Left ventricle myocardium inferior (tissue), 1 donor: ENCODE measurements at regions not wholly inside any gene's neighbourhood (a gene's known extent, or its start where the extent isn't known, plus 50 kb on each side); places are given as distances from the start of the nearest gene placed in this dataset.

Experiments used
- DNase-seq: peaks from one replicate; pipeline ENCODE4 v3.0.0-alpha.2; 2020
- H3K27ac ChIP-seq: fragments of 200-600 bp; replicated peaks from 2 replicates; pipeline ENCODE4 v1.8.0; 2021
- H3K27me3 ChIP-seq: fragments of 200-600 bp; 2 replicates; pipeline ENCODE4 v1.8.0; 2021; ENCODE audit warnings: low read depth
- H3K36me3 ChIP-seq: fragments of 200-600 bp; 2 replicates; pipeline ENCODE4 v1.8.0; 2021
- H3K4me1 ChIP-seq: fragments of 200-600 bp; 2 replicates; pipeline ENCODE4 v1.8.0; 2021
- H3K4me3 ChIP-seq: fragments of 200-600 bp; 2 replicates; pipeline ENCODE4 v1.8.0; 2021; ENCODE audit warnings: mild to moderate bottlenecking, moderate library complexity
- H3K9me3 ChIP-seq: fragments of 200-600 bp; replicated peaks from 2 replicates; pipeline ENCODE4 v1.8.0; 2021
- CTCF ChIP-seq: fragments of 200-600 bp; IDR thresholded peaks from 2 replicates; pipeline ENCODE4 v1.8.0; 2021; ENCODE audit warnings: antibody characterized with exemption, mild to moderate bottlenecking, borderline replicate concordance
- intact Hi-C: fragments of 100-400 bp; cut with micrococcal nuclease; formaldehyde crosslinking; loops from one replicate; pipeline ENCODE4 v1.11.0; 2022
- donor health status: DM: no; HTN: yes; CAD: no; lungs with severe emphysema.

DNA sequence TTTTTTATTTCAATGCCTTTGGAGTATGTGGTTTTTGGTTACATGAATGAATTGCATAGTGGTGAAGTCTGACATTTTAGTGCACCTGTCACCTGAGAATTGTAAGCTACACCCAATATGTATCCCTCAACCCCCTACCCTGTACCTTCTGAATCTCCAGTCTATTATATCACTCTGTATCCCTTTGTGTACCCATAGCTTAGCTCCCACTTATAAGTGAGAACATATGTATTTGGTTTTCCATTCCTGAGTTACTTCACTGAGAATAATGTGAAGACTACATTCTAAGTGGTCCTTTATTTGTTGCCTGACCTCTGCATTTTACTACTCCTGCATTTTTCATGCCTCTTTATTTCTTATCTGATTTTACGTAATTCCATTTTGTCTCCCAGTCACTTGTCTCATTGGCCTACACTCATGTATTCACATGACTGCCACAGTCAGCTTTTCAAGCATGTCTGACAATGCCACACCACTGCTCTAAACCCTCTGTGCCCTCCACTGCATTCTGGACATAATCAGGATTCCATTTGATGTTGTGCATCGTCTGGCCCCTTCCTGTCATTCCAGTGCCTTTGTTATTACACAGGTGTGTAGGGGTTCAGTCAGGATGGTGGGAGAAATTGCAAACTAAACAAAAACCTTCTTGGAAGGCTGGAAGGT lies 1325.5 kb downstream of the XPNPEP1 start:
- H3K36me3 ChIP-seq, result no peaks in the 10 kb centered on the region
- no peak for TF ChIP-seq CTCF
- intact Hi-C loops, result no loop called here
- H3K4me3 ChIP-seq, result no peak overlapping the region
- no peaks in the 10 kb centered on the region for H3K4me1 ChIP-seq
- H3K9me3 ChIP-seq, result no peaks in the 10 kb centered on the region
- no peak overlapping the region for H3K27ac ChIP-seq
- H3K27me3 ChIP-seq, result no peaks in the 10 kb centered on the region
- DNase-seq, result no peak

DNA sequence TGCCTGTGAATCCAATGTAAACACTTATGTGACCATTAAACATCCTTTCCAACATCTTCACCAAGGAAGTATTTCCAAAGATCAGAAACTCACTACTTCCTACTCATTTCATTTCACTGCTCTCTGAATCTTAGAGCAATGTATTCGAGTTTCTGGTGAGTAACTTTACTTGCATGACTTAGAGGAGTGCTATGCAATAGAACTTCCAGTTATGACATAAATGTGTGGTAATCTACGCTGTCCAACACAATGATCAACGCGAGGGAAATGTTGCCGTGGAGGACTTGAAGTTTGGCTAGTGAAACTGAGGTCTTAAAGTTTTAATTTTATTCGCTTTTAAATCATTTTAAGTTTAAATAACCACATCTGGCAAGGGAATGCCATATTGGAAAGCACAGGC lies 1326.3 kb downstream of the XPNPEP1 start:
- Histone ChIP-seq H3K36me3 (no peaks in the 10 kb centered on the region), H3K4me1 (no peaks in the 10 kb centered on the region), H3K27ac (no peak overlapping the region), H3K27me3 (no peaks in the 10 kb centered on the region), H3K4me3 (no peak overlapping the region), H3K9me3 (no peaks in the 10 kb centered on the region)
- intact Hi-C loops, result no loop called here
- DNase-seq, result no peak
- TF ChIP-seq CTCF, result no peak

DNA sequence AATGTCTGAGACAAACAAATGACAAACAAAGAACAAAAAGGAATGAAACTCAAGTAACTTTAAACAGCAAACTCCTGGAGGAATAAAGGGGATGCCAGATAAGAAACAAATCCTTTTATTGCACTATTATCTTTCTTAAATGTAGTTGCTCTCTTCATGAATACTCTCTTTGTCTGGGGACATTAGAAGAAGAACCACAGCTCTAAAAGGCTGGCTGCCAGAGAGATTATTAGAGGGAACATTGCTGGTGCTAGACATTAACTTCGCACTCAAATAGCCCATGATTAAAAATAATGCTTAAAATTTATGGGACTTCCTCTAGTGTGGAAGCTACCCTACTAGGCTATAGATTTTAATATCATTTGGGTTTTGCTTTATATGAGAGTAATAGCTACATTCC lies 1330.4 kb downstream of the XPNPEP1 start:
- Histone ChIP-seq H3K9me3 (no peaks in the 10 kb centered on the region), H3K27me3 (no peaks in the 10 kb centered on the region), H3K36me3 (no peaks in the 10 kb centered on the region), H3K4me1 (no peaks in the 10 kb centered on the region), H3K27ac (no peak overlapping the region), H3K4me3 (no peak overlapping the region)
- no peak for DNase-seq
- intact Hi-C loops, result no loop called here
- no peak for TF ChIP-seq CTCF

DNA sequence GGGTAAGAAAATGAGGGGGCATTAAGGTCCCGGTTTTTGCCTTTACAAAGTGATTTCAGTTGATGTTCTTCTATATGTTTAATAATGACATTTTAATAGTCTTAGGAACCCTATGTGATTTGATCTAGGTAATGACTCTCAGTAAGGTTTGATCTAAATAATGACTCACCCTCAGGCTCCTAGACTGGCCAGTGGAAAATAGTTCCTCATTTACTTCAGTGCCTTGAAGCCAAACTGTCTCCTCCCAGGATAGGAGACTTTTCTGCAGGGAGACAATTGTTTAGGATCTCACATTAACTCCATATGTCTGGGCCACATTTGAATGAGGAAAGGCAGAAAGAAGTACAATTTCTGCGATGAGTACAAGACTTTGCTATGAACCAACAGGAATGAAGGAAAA lies 1331.9 kb downstream of the XPNPEP1 start:
- TF ChIP-seq CTCF, result no peak
- Histone ChIP-seq H3K4me1 (no peaks in the 10 kb centered on the region), H3K9me3 (no peaks in the 10 kb centered on the region), H3K27me3 (no peaks in the 10 kb centered on the region), H3K4me3 (no peak overlapping the region), H3K27ac (no peak overlapping the region), H3K36me3 (no peaks in the 10 kb centered on the region)
- DNase-seq, result no peak
- intact Hi-C loops, result no loop called here

- no peaks in the 10 kb centered on the region for H3K27me3 ChIP-seq
- no peak for DNase-seq
Observed at GRCh38 chr10:108586424-108586823, 1336.9 kb downstream of the XPNPEP1 start.

More at GRCh38 chr10:108586424-108586823, 1336.9 kb downstream of the XPNPEP1 start:
- H3K27ac ChIP-seq, result no peak overlapping the region
- no peak for TF ChIP-seq CTCF
- intact Hi-C loops, result no loop called here
- H3K9me3 ChIP-seq, result no peaks in the 10 kb centered on the region
- H3K4me1 ChIP-seq, result no peaks in the 10 kb centered on the region
- H3K4me3 ChIP-seq, result no peak overlapping the region
- no peaks in the 10 kb centered on the region for H3K36me3 ChIP-seq
